IMR-90 (cell line): ENCODE measurements at regions not wholly inside any gene's neighbourhood (a gene's known extent, or its start where the extent isn't known, plus 50 kb on each side); places are given as distances from the start of the nearest gene placed in this dataset.

Experiments
- ATAC-seq: fragments of 200-7000 bp; cut with Tn5 transposase; 2 replicates; pipeline ENCODE4 v1.9.1; 2020; ENCODE audit warnings: low read depth, mild to moderate bottlenecking, moderate library complexity
- BruUV-seq: library from RNA; stranded (reverse); fragments of 400-500 nt; replicated peaks from 2 replicates; lab custom pipeline; 2021; lab: Mats Ljungman, UMichigan
- CTCF ChIA-PET: fragments of 300-600 bp; formaldehyde crosslinking; extraction: SDS; loops from one replicate; lab custom pipeline; 2021; ENCODE audit warnings: antibody characterized with exemption; lab: Yijun Ruan, JAX
- POLR2A ChIA-PET: fragments of 300-600 bp; sonication (Branson Sonifier 250); formaldehyde crosslinking; loops from one replicate; lab custom pipeline; 2022; ENCODE audit warnings: antibody characterized with exemption; ENCODE audit not compliant: unreplicated experiment; lab: Charles Lee
- DNase-seq: peaks from one replicate; pipeline ENCODE4 v3.0.0; 2013
- H2AFZ ChIP-seq: replicated peaks from 2 replicates; pipeline ENCODE3; 2013; ENCODE audit warnings: low read length, mild to moderate bottlenecking; ENCODE audit not compliant: poor library complexity
- H2AK5ac ChIP-seq: 2 replicates; pipeline ENCODE4 v1.6.1; 2013; ENCODE audit warnings: low read depth, low read length, inconsistent platforms
- H2AK9ac ChIP-seq: replicated peaks from 2 replicates; pipeline ENCODE3; 2013; ENCODE audit warnings: mild to moderate bottlenecking, low read depth, low read length, moderate library complexity; ENCODE audit not compliant: poor library complexity
- H2BK120ac ChIP-seq: 2 replicates; pipeline ENCODE4 v1.6.1; 2013; ENCODE audit warnings: low read depth, low read length, inconsistent platforms
- H2BK15ac ChIP-seq: 3 replicates; pipeline ENCODE4 v1.6.1; 2013; ENCODE audit warnings: low read depth, low read length, inconsistent platforms
- H2BK20ac ChIP-seq: 2 replicates; pipeline ENCODE4 v1.6.1; 2013; ENCODE audit warnings: low read depth, mild to moderate bottlenecking, inconsistent platforms, low read length, moderate library complexity
- H2BK5ac ChIP-seq: 2 replicates; pipeline ENCODE4 v1.6.1; 2013; ENCODE audit warnings: mild to moderate bottlenecking, low read depth, low read length, inconsistent platforms; ENCODE audit not compliant: poor library complexity, severe bottlenecking
- H3K14ac ChIP-seq: replicated peaks from 2 replicates; pipeline ENCODE4 v1.6.1; 2013; ENCODE audit warnings: low read depth, low read length, inconsistent platforms
- H3K18ac ChIP-seq: 2 replicates; pipeline ENCODE4 v1.6.1; 2013; ENCODE audit warnings: low read depth, low read length, control low read depth
- H3K23ac ChIP-seq: 2 replicates; pipeline ENCODE4 v1.6.1; 2013; ENCODE audit warnings: low read depth, low read length, inconsistent platforms
- H3K27ac ChIP-seq: 2 replicates; pipeline ENCODE4 v1.5.1; 2013; ENCODE audit warnings: mild to moderate bottlenecking, control low read depth, low read length; ENCODE audit not compliant: insufficient read depth
- H3K27me3 ChIP-seq: 2 replicates; pipeline ENCODE4 v1.6.1; 2013; ENCODE audit warnings: low read length; ENCODE audit not compliant: control insufficient read depth, insufficient read depth
- H3K36me3 ChIP-seq: 2 replicates; pipeline ENCODE4 v1.6.1; 2013; ENCODE audit warnings: low read length, mixed read lengths; ENCODE audit not compliant: control insufficient read depth, insufficient read depth
- H3K4ac ChIP-seq: 2 replicates; pipeline ENCODE4 v1.6.1; 2013; ENCODE audit warnings: low read depth, low read length, inconsistent platforms
- H3K4me1 ChIP-seq: 2 replicates; pipeline ENCODE4 v1.6.1; 2013; ENCODE audit warnings: low read length, mixed read lengths; ENCODE audit not compliant: control insufficient read depth, insufficient read depth
- H3K4me2 ChIP-seq: 2 replicates; pipeline ENCODE4 v1.6.1; 2013; ENCODE audit warnings: low read depth, mild to moderate bottlenecking, control low read depth, low read length, moderate library complexity
- H3K4me3 ChIP-seq: 2 replicates; pipeline ENCODE4 v1.5.1; 2013; ENCODE audit warnings: low read depth, mild to moderate bottlenecking, control low read depth, low read length, moderate library complexity; ENCODE audit not compliant: insufficient read depth
- H3K56ac ChIP-seq: 2 replicates; pipeline ENCODE4 v1.6.1; 2013; ENCODE audit warnings: low read length, inconsistent platforms; ENCODE audit not compliant: insufficient read depth; ENCODE audit errors: extremely low read depth
- H3K79me1 ChIP-seq, 2 experiments: 2 replicates each; pipeline ENCODE4 v1.6.1; 2013; ENCODE audit warnings: low read length in 2 of 2, inconsistent platforms in 1 of 2, low read depth in 1 of 2
- H3K9ac ChIP-seq: 2 replicates; pipeline ENCODE4 v1.6.1; 2013; ENCODE audit warnings: low read depth, low read length, control low read depth
- H3K9me1 ChIP-seq: 2 replicates; pipeline ENCODE4 v1.6.1; 2013; ENCODE audit warnings: low read length, inconsistent platforms; ENCODE audit not compliant: insufficient read depth
- H3K9me3 ChIP-seq: 2 replicates; pipeline ENCODE4 v1.6.1; 2013; ENCODE audit warnings: low read length; ENCODE audit not compliant: control insufficient read depth, insufficient read depth
- H4K20me1 ChIP-seq: 2 replicates; pipeline ENCODE4 v1.6.1; 2013; ENCODE audit warnings: low read length, inconsistent platforms; ENCODE audit not compliant: insufficient read depth
- H4K5ac ChIP-seq: 2 replicates; pipeline ENCODE4 v1.6.1; 2013; ENCODE audit warnings: mild to moderate bottlenecking, low read depth, low read length, control low read depth
- H4K8ac ChIP-seq, 2 experiments: 2 replicates each; pipeline ENCODE4 v1.6.1; 2013; ENCODE audit warnings: low read depth in 2 of 2, low read length in 2 of 2, control low read depth in 1 of 2, inconsistent platforms in 1 of 2
- H4K91ac ChIP-seq: 2 replicates; pipeline ENCODE4 v1.6.1; 2013; ENCODE audit warnings: low read depth, low read length, inconsistent platforms; ENCODE audit not compliant: insufficient read depth
- BHLHE40 ChIP-seq: fragments of 150-350 bp; IDR thresholded peaks from 2 replicates; pipeline ENCODE4 v1.6.1; 2016; ENCODE audit warnings: mild to moderate bottlenecking, low read depth, low read length
- CEBPB ChIP-seq: IDR thresholded peaks from 2 replicates; pipeline ENCODE4 v1.6.1; 2012; ENCODE audit warnings: low read depth, low read length, improper control_type of control experiment
- FOS ChIP-seq: fragments of 150-350 bp; IDR thresholded peaks from 2 replicates; pipeline ENCODE4 v1.6.1; 2016; ENCODE audit warnings: low read depth, low read length
- MAZ ChIP-seq: IDR thresholded peaks from 2 replicates; pipeline ENCODE4 v1.6.1; 2012; ENCODE audit warnings: low read depth, mild to moderate bottlenecking, low read length, improper control_type of control experiment, moderate library complexity, borderline replicate concordance
- RAD21 ChIP-seq: IDR thresholded peaks from 2 replicates; pipeline ENCODE4 v1.6.1; 2012; ENCODE audit warnings: low read length, improper control_type of control experiment
- RCOR1 ChIP-seq: IDR thresholded peaks from 2 replicates; pipeline ENCODE4 v1.6.1; 2012; ENCODE audit warnings: mild to moderate bottlenecking, low read length, improper control_type of control experiment; ENCODE audit not compliant: insufficient replicate concordance
- SMC3 ChIP-seq: fragments of 150-350 bp; IDR thresholded peaks from 2 replicates; pipeline ENCODE4 v1.6.1; 2016; ENCODE audit warnings: low read depth, mild to moderate bottlenecking, antibody characterized with exemption, low read length, moderate library complexity
- WGBS, 2 experiments: methylation state at CpG; one replicate each; pipeline versions ENCODE4 v1.1.5 to v1.1.7; 2013; ENCODE audit warnings: missing lambda C conversion rate in 2 of 2; ENCODE audit not compliant: insufficient read length in 1 of 2; ENCODE audit errors: extremely low coverage in 2 of 2; 5-methylcytosine and 5-hydroxymethylcytosine counted together
- dilution Hi-C: fragments of 300-500 bp; cut with HindIII; formaldehyde crosslinking; loops from one replicate; pipeline ENCODE4 v1.14.3; 2018; ENCODE audit warnings: low sequenced_read_pairs; ENCODE audit not compliant: unreplicated experiment
- in situ Hi-C: fragments of 300-500 bp; cut with MboI; formaldehyde crosslinking; loops from 3 replicates; pipeline ENCODE4 v1.14.3; 2019; ENCODE audit warnings: low sequenced_read_pairs, inconsistent platforms, mixed read lengths
- intact Hi-C: fragments of 100-400 bp; cut with micrococcal nuclease; formaldehyde crosslinking; loops from 2 replicates; pipeline ENCODE4 v1.10.0; 2022
- TF ChIP-seq, protein P1 (sequence below): fragments of 150-350 bp; IDR thresholded peaks from 2 replicates; pipeline ENCODE4 v1.6.1; 2017; ENCODE audit warnings: mild to moderate bottlenecking, antibody characterized with exemption, low read length, low read depth

DNA sequence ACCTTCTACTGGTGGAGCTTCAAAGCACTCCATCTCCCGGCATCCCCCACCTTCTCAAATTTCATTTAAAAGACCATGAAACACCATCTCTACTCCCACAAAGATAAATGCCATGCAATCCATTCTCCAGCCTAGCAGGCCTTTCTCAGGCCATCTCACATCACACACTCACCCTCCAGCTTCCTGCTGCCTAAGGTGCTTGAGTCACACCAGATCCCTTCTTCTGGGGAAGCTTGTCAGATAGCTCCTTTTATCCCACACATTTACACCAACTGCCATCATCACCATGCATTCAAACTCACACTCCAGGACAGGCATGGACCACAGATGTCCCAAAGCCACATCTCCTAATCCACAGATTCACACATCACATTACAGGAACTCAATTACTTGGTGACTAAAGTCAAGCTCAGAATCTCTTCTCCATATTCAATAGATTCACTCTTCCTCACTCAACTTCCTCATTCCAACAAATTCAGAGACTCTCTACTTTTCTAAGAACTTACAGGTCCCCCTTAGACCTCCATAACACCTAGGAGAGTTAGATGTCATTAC is 292.5 kb downstream of the TNS1 start:
- intact Hi-C loops (loop anchor here (2.0 to 5.0 kb wide), 4 partner anchors 87 to 1193 kb away; no protein-coding TSS in a partner anchor), dilution Hi-C loops (no loop called here), in situ Hi-C loops (loop anchor here (5.0 to 25.0 kb wide), 4 partner anchors 198 to 1195 kb away; no protein-coding TSS in a partner anchor)
- Histone ChIP-seq H3K4ac (peak overlapping the region; percentile 93), H4K8ac (peak overlapping the region; percentile 72 to 81), H2BK20ac (peak overlapping the region; percentile 87), H3K79me1 (no peaks in the 10 kb centered on the region), H3K56ac (0 out of 2 replicates have a peak overlapping the region, but pooled peaks have one; percentile 37), H4K91ac (peak overlapping the region; percentile 90), H2BK5ac (peak overlapping the region; percentile 68), H3K27me3 (no peaks in the 10 kb centered on the region), H2BK120ac (peak overlapping the region; percentile 100), H3K9me1 (peaks cover 26% of the 10 kb centered on the region), H3K9me3 (no peaks in the 10 kb centered on the region), H3K18ac (peak overlapping the region; percentile 99), H3K4me2 (peak overlapping the region; percentile 13; the same call in 1 of the 2 replicates), H4K20me1 (no peaks in the 10 kb centered on the region), H2AFZ (no peak overlapping the region), H3K36me3 (no peaks in the 10 kb centered on the region), H3K23ac (peak overlapping the region; percentile 63), H3K14ac (peak overlapping the region; percentile 44), H2AK5ac (peak overlapping the region; percentile 93), H2AK9ac (no peak overlapping the region), H3K4me1 (peaks cover 43% of the 10 kb centered on the region), H3K4me3 (no peak overlapping the region), H3K9ac (peak overlapping the region; percentile 45; the same call in 1 of the 2 replicates), H4K5ac (peak overlapping the region; percentile 98), H2BK15ac (peak overlapping the region; percentile 51; the same call in 2 of the 3 replicates), H3K27ac (peak overlapping the region; percentile 71)
- 20% methylated on average over 1 of the region's 1 CpG; no CpG with 5 or more reads in 1 of the 2 experiments for WGBS, 2 experiments
- peak; percentile 86 for DNase-seq
- ATAC-seq: peak; percentile 21; the same call in 1 of the 2 replicates
- BruUV-seq: no TSS peak
- TF ChIP-seq RAD21 (peak; percentile 29; the same call in 1 of the 2 replicates), CEBPB (no peak), FOS (0 out of 2 replicates have a peak, but pooled peaks have one; percentile 29), BHLHE40 (peak; percentile 50; the same call in 1 of the 2 replicates), RCOR1 (no peak), SMC3 (0 out of 2 replicates have a peak, but pooled peaks have one; percentile 5), MAZ (0 out of 2 replicates have a peak, but pooled peaks have one; percentile 19)
- TF ChIP-seq, protein P1, sequence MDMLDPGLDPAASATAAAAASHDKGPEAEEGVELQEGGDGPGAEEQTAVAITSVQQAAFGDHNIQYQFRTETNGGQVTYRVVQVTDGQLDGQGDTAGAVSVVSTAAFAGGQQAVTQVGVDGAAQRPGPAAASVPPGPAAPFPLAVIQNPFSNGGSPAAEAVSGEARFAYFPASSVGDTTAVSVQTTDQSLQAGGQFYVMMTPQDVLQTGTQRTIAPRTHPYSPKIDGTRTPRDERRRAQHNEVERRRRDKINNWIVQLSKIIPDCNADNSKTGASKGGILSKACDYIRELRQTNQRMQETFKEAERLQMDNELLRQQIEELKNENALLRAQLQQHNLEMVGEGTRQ: no peak
- CTCF ChIA-PET: interaction anchor here (1.0 kb wide), 1 partner anchor 57 kb away, joined by 3 read pairs; no protein-coding TSS in a partner anchor
- POLR2A ChIA-PET: interaction anchor here (0.8 to 1.6 kb wide), 2 partner anchors 86 to 1017 kb away, joined by 6 to 7 read pairs; no protein-coding TSS in a partner anchor
